ENCODE measurements at regions not wholly inside any gene's neighbourhood (a gene's known extent, or its start where the extent isn't known, plus 50 kb on each side); places are given as distances from the start of the nearest gene placed in this dataset.
"Not testable (repeated sequence)": the region's sequence is repeated elsewhere in the genome, so short reads cannot be mapped to it uniquely, and the experiment has no call there.

DNA sequence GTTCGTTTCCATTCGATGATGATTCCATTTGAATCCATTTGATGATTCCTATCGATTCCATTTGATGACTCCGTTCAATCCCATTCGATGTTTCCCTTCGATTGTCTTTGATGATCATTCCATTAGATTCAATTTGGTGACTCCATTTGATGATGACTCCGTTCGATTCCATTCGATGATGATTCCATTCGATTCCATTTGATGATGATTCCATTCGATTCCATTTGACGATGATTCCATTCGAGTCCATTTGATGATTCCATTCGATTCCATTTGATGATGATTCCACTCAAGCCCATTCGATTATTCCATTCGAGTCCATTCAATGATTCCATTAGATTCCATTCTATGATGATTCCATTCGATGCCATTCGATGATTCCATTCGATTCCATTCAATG, 2730.6 kb downstream of the RPIA start:
- DNase-seq, result not testable (repeated sequence)

DNA sequence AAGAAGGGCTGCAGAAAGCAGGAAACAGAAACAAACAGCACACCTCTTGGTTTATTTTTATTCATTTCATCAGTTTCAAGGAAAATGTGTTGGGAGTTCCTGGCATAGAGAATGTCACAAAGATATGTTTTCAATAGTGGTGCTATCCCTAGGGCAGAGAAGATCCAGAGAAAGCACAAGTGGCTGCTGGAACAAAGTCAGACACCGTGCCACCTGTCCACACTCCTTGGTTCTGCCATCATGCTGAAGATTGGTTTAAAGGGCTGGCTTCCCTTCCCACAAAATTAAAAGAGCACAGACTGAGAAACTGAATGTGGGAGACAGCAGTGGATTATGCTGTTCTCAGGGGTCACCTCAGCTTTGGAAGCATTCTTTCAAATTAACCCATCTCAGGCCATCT, 2735.7 kb downstream of the RPIA start:
- not testable (repeated sequence) for DNase-seq

DNA sequence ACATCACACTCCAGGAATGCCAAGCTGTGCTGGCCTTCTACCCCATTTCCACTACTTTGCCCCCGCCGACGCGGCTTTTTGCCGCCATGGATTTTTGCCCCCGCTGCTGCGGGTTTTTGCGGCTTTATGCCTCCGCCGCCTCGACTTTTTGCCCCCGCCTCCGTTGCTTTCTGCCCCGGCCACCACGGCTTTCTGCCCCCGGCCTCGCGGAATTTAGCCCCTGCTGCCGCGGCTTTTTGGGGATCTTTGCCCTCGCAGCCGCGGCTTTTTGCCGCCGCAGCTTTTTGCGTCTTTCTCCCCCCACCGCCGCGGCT, 2750.4 kb downstream of the RPIA start:
- not testable (repeated sequence) for DNase-seq

DNA sequence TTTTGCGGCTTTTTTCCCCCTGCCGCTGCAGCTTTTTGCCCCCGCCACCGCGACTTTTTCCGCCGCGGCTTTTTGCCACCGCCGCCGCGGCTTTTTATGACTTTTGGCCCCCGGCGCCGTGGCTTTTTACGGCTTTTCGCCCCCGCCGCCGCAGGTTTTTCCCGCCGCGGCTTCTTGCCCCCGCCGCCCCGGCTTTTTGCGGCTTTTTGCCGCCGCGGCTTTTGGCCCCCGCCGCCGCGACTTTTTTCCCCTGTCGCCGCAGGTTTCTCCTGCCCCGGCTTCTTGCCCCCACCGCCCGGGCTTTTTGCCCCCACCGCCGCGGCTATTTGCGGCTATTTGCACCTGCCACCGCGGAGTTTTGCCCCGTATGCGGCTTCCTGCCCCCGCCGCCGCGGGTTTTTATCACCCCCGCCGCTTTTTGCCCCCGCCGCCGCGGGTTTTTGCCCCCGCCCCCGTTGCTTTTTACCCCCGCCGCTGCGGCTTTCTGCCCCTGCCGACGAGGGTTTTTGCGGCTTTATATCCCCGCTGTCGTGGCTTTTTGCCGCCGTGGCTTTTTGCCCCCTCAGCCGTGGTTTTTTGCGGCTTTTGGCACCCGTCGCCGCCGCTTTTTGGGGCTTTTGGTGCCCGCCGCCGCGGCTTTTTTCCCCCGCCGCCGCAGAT, 2750.9 kb downstream of the RPIA start:
- DNase-seq, result peak in 4 of 5 donors; percentile 0 to 18 (median 13)

DNA sequence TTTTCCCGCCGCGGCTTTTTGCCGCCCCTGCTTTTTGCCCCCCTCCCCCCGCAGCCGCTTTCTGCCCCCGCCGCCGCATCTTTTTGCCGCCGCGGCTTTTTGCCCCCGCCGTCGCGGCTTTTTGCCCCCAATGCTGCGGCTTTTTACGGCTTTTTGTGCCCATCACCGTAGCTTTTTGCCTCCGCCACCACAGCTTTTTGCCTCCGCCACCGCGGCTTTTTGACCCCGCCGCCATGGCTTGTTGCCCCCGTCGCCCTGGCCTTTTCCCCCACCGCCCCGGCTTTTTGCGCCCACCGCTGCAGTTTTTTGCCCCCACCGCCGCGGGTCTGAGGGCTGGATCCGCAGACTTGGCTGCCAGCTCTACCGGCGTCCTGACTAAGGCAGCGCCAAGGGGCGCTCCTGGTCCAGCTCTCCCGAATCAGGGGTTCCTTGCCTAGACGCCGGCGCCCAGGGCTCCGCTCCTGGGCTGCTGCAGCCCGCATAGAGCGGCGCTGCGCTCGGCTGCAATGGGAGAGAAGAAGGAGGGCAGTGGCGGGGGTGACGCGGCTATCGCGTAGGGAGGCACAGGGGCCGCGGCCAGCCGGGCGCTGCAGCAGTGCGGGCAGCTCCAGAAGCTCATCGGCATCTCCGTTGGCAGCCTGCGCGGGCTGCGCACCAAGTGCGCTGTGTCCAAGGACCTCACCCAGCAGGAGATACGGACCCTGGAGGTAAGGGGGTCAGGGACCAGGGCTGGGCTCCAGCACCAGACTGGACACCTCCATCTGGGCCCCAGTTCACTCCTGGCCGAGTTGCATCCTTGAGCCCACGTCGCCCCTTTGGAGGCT, 2751.6 kb downstream of the RPIA start:
- peak in 1 of 5 donors; percentile 12 for DNase-seq

DNA sequence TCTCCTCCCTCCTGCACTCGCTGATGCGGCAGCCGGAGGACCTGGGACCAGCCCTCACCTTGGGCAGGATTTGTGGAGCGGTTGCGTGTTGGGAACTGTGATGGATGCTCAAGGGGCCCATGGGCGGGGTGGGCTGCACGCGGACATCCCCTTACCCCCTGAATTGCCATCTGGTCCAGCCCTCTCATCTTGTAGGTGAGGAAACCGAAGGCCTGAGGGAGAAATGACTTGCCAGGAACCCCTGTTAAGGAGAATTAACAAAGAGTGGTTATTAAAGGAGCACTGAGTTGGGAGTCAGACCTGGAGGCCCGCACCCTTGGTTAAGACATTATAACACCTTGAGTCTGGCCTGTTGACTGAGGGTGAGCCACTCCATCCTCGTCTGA, 2752.2 kb downstream of the RPIA start:
- not testable (repeated sequence) for DNase-seq

DNA sequence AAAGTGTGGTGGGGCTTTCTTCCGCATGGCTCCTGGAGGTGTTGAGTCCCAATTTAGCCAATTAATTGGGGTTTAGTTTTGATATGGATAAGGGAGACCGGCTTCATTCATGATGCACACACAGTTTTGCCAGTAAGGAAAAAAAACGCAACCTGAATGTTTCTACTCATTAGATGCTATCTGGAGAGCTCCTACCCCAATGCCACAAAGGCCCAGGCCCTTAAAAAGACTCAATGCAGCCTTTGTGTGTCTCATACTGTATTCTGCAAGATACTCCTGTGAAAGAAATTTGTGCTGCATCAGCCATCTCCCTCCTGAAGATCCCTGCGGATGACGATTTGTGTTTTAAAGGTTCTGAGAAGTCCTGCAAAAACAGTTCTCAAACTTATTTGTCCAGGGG, 2754.2 kb downstream of the RPIA start:
- DNase-seq, result not testable (repeated sequence)

DNA sequence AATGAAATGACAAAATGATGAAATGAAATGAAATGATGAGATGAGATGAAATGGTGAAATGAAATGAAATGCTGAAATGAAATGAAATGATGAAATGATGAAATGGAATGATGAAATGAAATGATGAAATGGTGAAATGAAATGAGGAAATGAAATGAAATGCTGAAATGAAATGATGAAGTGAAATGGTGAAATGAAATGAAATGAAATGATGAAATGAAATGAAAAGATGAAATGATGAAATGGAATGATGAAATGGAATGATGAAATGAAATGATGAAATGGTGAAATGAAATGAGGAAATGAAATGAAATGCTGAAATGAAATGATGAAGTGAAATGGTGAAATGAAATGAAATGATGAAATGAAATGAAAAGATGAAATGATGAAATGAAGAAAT, 2755.0 kb downstream of the RPIA start:
- not testable (repeated sequence) for DNase-seq

DNA sequence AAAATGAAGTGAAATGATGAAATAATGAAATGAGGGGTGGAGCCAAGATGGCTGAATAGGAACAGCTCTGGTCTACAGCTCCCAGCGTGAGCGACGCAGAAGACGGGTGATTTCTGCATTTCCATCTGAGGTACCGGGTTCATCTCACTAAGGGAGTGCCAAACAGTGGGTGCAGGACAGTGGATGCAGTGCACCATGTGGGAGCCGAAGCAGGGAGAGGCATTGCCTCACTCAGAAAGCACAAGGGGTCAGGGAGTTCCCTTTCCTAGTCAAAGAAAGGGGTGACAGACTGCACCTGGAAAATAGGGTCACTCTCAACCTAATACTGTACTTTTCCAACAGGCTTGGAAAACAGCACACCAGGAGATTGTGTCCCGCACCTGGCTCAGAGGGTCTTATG, 2755.4 kb downstream of the RPIA start:
- DNase-seq, result not testable (repeated sequence)

DNA sequence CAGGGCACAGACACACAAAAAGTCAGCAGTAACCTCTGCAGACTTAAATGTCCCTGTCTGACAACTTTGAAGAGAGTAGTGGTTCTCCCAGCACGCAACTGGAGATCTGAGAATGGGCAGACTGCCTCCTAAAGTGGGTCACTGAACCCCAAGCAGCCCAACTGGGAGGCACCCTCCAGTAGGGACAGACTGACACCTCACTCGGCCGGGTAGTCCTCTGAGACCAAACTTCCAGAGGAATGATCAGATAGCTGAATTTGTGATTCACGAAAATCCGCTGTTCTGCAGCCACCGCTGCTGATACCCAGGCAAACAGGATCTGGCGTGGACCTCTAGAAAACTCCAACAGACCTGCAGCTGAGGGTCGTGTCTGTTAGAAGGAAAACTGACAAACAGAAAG, 2756.0 kb downstream of the RPIA start:
- not testable (repeated sequence) for DNase-seq

DNA sequence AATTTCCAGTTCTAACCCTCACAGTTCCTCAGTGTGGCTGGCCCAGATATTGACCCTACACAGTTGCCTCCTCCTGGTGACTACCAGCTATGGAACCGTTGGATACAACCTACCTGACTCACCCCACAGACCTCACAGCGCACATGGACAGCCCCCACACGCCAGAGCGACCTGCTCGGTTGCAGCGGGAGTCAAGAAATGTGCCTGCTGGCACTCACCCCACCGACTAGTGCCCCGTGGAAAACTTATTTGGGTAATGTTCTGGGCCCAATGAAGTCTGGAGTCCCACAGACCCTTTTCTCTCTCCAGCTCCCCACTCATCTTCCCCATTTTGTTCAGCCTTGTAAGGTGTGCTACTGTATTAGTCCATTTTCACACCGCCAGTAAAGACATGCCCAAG, 2770.8 kb downstream of the RPIA start:
- DNase-seq, result not testable (repeated sequence)

DNA sequence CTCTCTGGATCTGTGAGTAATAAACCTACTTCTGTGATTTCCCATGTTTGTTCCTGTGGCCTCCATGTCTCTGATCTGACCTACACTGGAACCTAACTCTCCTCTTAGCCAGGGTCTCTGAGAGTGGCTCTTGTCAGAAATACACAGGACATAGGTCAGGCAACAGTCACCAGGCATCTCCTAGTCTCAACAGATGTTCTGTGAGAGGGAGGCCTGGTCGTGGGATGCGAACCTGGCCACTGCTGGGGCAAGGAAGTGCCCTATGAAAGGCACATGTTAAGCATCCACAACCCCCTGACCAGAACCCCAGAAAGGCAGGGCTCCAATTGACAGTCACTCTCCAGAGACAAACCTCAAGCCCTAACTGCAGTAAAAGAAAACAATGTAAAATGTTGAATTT, 2771.5 kb downstream of the RPIA start:
- DNase-seq, result not testable (repeated sequence)

DNA sequence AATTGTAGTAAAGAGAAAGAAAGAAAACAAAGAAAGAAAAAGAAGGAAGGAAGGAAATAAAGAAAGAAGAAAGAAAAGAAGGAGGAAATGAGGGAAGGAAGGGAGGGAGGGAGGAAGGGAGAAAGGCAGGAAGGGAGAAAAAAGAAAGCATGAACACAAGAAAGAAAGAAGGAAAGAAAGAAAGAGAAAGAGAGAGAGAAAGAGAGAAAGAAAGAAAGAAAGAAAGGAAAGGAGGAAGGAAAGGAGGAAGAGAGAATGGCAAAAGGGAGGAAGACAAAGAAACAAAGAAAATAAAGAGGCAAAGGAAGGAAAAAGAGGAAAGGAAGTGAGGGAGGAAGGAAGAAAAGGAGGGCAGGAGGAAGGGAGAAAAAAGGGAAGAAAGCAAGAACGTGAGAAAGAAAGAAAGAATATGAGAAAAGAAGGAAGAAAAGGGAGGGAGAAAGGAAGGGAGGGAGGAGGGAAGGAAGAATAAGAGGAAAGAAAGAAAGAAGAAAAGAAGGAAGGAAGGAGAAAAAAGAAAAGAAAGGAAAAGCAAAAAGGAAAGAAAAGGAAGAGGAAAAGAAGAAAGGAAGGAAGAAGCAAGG, 2775.4 kb downstream of the RPIA start:
- DNase-seq, result not testable (repeated sequence)

DNA sequence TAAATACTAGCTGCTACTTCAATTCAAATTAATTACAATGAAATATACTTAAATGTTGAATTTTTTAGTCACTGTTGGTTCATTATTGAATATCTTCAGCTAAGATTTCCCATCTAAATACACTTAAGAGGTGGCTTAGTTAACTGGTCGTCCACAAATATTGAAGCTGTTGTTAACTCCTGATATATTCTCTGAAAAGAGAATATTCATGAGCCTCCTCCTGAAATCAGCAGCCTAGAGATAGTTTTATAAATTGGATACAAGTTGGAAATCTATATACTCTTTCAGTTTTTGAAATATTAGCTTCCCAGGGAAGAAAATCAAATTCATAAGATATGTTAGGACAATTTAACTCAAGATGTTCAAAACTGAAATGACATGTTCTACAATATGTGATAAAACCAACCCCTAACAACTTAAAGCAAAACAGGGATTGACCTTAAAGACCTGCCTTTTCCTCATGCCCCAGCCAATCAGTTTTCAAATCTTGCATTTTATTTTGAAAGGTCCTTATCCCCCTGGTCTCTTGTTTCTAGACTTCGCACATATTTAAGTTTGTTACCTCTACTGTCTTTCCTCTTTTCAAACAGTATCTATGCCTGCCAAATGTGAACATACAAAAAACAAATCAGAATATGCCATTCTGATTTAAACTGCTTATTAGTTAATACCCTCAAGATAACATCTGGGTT, 2784.9 kb downstream of the RPIA start:
- not testable (repeated sequence) for DNase-seq

DNA sequence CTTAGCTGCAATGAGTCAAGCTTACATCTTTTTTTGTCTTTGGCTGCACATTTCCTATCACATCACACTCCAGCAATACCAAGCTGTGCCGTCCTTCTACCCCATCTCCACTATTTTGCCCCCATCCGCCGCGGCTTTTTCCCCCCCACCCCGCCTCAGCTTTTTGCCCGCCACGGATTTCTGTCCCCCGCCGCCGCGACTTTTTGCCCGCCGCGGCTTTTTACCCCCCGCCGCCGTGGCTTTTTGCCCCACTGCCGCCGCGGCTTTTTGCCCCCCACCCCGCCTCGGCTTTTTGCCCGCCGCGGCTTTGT, 2785.4 kb downstream of the RPIA start:
- not testable (repeated sequence) for DNase-seq

DNA sequence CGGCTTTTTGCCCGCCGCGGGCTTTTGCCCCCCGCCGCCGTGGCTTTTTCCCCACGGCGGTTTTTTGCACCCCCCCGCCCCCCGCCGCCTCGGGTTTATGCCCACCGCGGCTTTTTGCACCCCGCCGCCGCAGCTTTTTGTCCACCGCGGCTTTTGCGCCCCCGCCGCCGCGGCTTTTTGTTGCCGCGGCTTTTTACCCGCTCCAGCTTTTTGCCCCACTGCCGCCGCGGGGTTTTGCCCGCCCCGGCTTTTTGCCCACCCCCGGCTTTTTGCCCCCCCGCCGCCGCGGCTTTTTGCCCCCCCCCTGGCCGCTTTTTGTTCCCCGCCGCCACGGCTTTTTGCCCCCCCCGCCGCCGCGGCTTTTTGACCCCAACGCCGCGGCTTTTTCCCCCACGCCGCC, 2785.8 kb downstream of the RPIA start:
- not testable (repeated sequence) for DNase-seq

DNA sequence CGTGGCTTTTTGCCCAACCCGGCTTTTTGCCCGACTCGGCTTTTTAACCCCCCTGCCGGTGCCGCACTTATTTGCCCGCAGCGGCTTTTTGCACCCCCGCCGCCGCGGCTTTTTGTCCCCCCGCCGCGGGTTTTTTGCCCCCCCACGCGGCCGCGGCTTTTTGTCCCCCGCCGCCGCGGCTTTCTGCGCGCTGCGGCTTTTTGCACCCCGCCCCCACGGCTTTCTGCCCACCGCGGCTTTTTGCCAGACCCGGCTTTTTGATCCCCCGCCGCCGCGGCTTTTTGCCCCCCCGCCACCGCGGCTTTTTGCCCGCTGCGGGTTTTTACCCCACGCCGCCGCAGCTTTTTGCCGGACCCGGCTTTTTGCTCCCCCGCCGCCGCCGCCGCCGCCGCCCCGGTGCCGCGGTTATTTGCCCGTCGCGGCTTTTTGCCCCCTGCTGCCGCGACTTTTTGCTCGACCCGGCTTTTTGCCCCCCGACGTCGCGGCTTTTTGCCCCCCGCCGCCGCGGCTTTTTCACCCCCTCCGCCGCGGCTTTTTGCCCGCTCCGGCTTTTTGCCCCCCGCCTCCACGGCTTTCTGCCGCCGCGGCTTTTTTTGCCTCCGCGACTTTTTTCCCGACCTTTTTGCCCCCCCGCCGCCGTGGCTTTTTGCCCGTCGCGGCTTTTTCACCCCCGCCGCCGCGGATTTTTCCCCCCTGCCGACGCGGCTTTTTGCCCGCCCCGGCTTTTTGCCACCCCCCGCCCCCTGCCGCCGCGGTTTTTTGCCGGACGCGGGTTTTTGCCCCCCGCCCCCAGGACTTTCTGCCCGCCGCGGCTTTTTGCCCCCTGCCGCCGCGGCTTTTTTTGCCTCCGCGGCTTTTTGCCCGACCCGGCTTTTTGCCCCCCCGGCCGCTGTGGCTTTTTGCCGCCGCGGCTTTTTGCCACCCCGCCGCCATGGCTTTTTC, 2786.5 kb downstream of the RPIA start:
- peak in 3 of 5 donors; percentile 6 to 31 (median 28) for DNase-seq

DNA sequence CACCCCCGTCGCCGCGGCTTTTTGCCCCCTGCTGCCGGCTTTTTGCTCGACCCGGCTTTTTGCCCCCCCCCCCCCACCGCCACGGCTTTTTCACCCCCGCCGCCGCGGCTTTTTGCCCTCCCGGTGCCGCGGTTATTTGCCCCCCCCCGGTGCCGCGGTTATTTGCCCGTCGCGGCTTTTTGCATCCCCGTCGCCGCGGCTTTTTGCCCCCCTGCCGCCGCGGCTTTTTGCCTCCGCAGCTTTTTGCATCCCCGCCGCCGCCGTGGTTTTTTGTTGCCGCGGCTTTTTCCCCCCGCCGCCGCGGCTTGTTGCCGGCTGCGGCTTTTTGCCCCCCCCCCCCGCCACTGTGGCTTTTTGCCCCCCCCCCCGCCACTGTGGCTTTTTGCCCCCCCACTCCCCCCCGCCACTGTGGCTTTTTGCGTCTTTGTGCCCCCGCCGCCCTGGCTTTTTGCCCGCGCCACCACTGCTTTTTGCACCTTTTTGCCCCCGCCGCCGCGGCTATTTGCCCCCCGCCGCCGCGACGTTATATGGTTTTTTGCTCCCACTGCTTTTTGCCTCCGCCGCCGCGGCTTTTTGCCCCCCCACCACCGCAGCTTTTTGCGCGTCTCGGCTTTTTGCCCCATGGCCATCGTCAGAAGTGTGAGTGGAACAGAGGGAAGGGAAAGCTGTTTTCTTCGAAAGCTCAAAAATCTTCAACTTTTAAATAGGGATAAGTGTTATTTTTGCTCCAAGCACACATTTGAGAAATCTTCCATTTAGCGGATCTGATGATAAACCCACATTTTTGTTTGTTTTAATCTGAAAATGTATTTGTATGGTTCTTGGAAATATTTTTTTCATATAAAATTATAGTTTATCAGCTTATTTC, 2787.6 kb downstream of the RPIA start:
- peak in 2 of 5 donors; percentile 23 to 27 for DNase-seq

DNA sequence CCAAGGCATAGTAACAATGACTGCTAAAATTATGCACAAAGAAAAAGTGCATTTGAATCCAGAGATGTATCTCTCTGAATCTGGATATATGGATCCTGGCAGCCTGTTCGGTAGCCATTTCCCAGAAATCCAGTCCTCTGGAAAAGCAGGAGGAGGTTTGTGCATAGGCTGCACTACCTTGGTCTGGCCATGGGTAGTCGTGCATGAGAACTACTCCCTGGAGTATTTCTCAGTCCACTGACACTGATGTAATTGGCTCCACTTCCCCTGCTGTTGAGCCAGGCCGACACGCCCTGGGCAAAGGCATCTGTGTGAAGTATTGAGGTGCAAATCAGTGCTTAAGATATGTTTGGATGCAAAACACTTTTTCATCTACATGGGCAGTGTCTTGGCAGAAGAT, 2793.8 kb downstream of the RPIA start:
- DNase-seq, result not testable (repeated sequence)

DNA sequence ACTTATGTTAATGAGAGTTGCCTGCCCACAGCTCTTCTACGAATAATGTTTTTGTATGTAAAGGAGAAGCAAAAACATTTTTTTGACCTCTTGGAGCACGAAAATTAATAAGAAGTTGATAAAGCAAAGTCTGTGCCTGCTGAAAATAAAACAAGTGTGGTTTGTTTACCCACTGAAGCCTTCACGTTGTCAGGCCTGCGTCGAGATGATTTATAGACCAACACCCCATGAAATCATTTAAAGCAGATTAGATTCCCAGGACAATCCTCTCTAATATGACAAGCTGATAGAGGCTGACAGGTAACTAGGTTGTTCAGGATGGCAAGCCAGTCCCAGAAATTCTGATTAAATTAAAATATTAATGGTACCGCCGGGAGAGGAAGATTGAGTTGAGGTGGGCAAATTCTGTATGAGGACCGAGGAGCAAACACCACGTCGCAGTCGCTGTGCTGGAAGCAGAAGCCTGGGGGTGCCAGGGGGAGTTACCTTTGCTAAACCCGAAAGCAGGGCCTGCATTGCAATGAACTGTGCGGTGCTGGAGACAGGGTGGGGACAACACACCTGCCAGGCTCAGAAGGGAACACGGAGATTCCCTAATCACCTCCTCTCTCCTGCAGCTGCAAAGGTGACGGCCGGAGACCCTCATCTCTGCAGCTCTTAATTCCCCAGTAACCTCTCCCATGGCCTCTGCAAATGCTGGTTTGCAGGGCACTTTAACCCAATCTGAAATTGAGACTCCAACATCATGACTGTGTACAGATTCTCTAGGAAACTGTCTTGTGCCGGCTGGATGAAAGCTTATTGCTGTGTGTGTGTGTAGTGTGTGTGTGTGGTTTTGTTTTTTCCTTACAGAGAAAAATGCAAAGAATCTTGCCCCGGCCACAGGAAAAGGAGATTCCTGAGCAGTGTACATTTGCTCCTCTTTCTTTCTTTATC, 2805.9 kb downstream of the RPIA start:
- not testable (repeated sequence) for DNase-seq
